ENCODE measurements at regions not wholly inside any gene's neighbourhood (a gene's known extent, or its start where the extent isn't known, plus 50 kb on each side); places are given as distances from the start of the nearest gene placed in this dataset.

GRCh38 chrX:97897998-97898397 is 1014.3 kb downstream of the RPA4 start:
- no peak for TF ChIP-seq POLR2AphosphoS5 (IDR thresholded peaks at IDR 0.05)
- no peak for TF ChIP-seq POLR2A (IDR thresholded peaks at IDR 0.05)

Measured in suprapubic skin (tissue), 4 donors.